Endothelial cell (in vitro differentiated cells): ENCODE measurements at regions not wholly inside any gene's neighbourhood (a gene's known extent, or its start where the extent isn't known, plus 50 kb on each side); places are given as distances from the start of the nearest gene placed in this dataset.

ENCODE experiments used
- DNase-seq: peaks from one replicate; pipeline ENCODE4 v3.0.0; 2021; ENCODE audit warnings: low spot score
- H3K27ac Mint-ChIP-seq: one replicate; pipeline ENCODE4 v1.8.0; 2021; ENCODE audit warnings: mixed read lengths, inconsistent platforms; ENCODE audit not compliant: unreplicated experiment
- H3K27me3 Mint-ChIP-seq: one replicate; pipeline ENCODE4 v1.8.0; 2021; ENCODE audit warnings: mild to moderate bottlenecking, moderate library complexity, mixed read lengths, inconsistent platforms; ENCODE audit not compliant: unreplicated experiment
- H3K36me3 Mint-ChIP-seq: one replicate; pipeline ENCODE4 v1.8.0; 2021; ENCODE audit warnings: mild to moderate bottlenecking, low read depth, mixed read lengths, inconsistent platforms; ENCODE audit not compliant: unreplicated experiment
- H3K4me1 Mint-ChIP-seq: one replicate; pipeline ENCODE4 v1.8.0; 2021; ENCODE audit warnings: mild to moderate bottlenecking, mixed read lengths, inconsistent platforms; ENCODE audit not compliant: unreplicated experiment
- H3K4me3 Mint-ChIP-seq: one replicate; pipeline ENCODE4 v1.8.0; 2021; ENCODE audit warnings: mild to moderate bottlenecking, mixed read lengths, inconsistent platforms; ENCODE audit not compliant: unreplicated experiment
- H3K9me3 Mint-ChIP-seq: one replicate; pipeline ENCODE4 v1.8.0; 2021; ENCODE audit warnings: mixed read lengths, inconsistent platforms; ENCODE audit not compliant: unreplicated experiment
- TF ChIP-seq, protein P1 (sequence below): fragments of 200-600 bp; sonication (generic); IDR thresholded peaks from one replicate; pipeline ENCODE4 v1.5.0; 2021; ENCODE audit warnings: antibody characterized with exemption; ENCODE audit not compliant: unreplicated experiment

DNA sequence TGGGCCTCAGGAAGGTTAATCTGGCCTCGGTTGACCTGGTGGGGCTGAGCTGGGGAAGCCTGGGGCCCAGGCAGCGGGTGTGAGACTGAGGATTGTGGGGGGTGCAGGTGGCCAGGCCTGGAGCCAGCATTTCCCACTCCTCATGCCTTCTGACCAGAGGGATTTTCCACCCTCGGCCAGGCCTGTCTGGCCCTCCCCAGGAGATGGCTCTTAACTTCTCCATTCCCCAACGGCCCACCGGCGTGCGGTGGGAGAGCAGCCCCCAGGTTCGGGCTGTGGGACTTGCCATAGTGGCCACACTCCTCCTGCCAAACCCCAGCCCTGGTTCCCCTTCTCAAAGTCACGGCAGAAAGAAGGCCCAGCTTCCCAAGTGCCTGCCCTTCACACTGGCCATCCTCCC is 126.5 kb upstream of the RUNX3 start:
- Mint-ChIP-seq H3K4me3 (no peak overlapping the region), H3K27ac (no peak overlapping the region), H3K36me3 (no peaks in the 10 kb centered on the region), H3K9me3 (no peaks in the 10 kb centered on the region), H3K27me3 (peaks cover 4% of the 10 kb centered on the region), H3K4me1 (peaks cover 22% of the 10 kb centered on the region)
- TF ChIP-seq, protein P1, sequence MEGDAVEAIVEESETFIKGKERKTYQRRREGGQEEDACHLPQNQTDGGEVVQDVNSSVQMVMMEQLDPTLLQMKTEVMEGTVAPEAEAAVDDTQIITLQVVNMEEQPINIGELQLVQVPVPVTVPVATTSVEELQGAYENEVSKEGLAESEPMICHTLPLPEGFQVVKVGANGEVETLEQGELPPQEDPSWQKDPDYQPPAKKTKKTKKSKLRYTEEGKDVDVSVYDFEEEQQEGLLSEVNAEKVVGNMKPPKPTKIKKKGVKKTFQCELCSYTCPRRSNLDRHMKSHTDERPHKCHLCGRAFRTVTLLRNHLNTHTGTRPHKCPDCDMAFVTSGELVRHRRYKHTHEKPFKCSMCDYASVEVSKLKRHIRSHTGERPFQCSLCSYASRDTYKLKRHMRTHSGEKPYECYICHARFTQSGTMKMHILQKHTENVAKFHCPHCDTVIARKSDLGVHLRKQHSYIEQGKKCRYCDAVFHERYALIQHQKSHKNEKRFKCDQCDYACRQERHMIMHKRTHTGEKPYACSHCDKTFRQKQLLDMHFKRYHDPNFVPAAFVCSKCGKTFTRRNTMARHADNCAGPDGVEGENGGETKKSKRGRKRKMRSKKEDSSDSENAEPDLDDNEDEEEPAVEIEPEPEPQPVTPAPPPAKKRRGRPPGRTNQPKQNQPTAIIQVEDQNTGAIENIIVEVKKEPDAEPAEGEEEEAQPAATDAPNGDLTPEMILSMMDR: no peak
- no peak for DNase-seq

DNA sequence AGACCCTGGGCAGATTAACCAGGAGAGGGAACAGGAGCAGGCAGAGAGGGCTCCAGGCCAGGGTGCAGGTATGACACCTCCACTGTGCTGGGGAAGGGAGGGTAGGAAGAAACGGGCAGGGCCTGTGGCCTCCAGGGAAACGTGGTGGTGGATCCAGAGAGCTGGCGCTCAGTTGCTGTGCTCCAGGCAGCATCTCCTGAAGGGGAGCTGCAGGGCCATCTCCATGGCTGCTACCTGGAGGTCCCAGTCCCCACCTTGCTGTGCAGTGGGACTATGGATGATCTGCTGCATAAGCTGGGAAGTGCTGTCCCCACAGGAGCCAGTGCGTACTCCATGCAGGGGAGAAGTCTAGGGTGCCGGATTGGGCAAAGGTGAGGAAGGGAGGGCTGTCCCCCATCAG is 125.9 kb upstream of the RUNX3 start:
- Mint-ChIP-seq H3K36me3 (no peaks in the 10 kb centered on the region), H3K4me3 (no peak overlapping the region), H3K9me3 (no peaks in the 10 kb centered on the region), H3K27ac (no peak overlapping the region), H3K27me3 (peaks cover 4% of the 10 kb centered on the region), H3K4me1 (peaks cover 23% of the 10 kb centered on the region)
- no peak for DNase-seq
- TF ChIP-seq, protein P1: no peak

DNA sequence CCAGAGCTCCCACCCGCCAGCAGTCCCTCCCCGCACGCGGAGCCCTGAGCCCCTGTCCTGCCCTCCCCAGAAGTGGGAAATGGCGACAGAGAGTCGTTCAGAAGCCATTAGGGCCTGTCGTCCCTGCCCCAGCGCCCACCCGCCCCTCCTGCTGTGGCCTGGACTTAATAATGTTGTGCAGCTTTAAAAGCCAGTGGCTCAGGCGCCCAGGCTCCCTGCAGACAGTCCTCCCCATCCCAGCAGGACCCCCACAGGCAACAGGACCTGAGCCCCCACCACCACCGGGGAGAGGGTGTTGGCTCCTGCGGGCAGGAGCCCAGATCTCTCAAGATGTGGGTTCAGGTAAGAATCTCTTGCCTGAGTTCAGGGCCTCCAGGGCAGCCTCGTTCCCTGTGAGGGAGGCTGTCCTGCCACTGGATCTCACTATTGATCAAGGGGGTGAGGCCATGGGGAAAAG is 125.3 kb upstream of the RUNX3 start:
- peaks cover 28% of the 10 kb centered on the region for H3K4me1 Mint-ChIP-seq
- no peak for DNase-seq
- no peak overlapping the region for H3K4me3 Mint-ChIP-seq
- peaks cover 4% of the 10 kb centered on the region for H3K27me3 Mint-ChIP-seq
- no peaks in the 10 kb centered on the region for H3K36me3 Mint-ChIP-seq
- no peak overlapping the region for H3K27ac Mint-ChIP-seq
- no peaks in the 10 kb centered on the region for H3K9me3 Mint-ChIP-seq
- TF ChIP-seq, protein P1: no peak

DNA sequence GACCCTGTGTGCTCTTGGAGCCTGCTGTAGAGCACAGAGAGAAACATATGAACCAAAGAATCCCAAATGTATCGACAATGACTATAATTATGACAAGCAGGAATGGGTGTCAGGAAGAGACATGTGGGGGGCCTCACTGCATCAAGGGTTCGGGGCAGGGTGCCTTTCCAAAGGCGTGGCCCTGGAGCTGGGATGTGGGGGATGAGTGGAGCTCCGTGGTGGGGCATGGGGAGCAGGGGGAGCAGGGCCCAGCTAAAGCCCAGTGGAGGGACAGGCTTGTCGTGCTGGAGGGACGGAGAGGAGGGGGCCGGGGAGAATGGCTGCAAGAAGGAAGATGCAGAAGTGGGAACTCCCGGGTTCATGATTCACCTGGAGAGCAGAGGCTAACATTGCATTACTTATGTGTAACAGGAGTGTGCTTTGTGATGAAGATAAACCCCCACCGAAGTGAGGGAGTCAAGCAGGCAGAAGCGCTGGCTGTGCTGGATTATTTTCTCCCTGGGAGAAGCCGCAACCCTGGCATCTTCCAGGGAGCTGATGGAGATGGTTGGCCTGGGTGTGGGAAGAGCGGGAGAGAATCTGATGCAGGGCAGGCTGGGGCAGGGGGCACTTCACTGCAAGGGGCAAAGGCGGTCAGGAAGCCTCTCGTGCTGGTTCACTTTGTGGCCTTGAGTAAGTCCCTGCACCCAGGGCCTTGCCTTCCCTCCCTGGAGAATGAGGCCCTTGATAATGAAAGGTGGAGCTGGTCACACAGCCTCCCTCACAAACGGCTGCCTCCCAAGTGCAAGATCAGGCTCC is 124.6 kb upstream of the RUNX3 start:
- Mint-ChIP-seq H3K4me3 (no peak overlapping the region), H3K27me3 (peaks cover 5% of the 10 kb centered on the region), H3K4me1 (peaks cover 29% of the 10 kb centered on the region), H3K27ac (no peak overlapping the region), H3K36me3 (no peaks in the 10 kb centered on the region), H3K9me3 (no peaks in the 10 kb centered on the region)
- TF ChIP-seq, protein P1: no peak
- DNase-seq: no peak

DNA sequence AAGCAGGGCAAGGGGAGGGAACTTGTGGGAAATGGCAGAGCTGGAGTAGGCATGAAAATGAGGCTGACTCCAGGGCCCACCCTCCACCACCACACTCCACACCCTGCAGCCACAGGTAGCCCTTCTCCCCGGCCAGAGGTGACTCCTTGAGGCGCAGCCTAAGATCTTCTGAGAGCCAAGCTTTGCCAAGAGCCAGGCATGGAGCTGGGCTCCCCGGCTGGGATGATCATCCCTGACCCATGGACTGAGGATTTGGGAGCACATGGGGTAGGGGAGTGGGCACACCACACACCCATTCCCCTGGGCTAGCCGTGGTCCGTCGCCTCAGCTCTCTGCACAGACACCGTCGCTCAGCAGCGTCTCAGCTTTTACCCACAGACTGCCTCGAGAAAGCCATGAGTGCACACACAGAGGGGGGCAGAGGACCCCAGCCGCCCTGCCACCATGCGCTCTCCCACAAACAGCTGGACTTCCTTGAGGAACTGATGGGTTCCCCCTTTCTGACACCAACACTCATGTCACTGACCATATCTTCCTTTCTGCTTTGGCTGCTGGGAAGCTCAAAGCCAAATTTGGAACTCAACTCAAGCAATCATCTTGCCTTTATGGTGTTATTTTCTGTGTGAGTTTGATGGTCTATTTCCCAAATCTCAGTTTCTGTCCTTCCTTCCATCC is 123.6 kb upstream of the RUNX3 start:
- no peaks in the 10 kb centered on the region for H3K9me3 Mint-ChIP-seq
- TF ChIP-seq, protein P1: no peak
- no peak for DNase-seq
- H3K36me3 Mint-ChIP-seq: no peaks in the 10 kb centered on the region
- H3K27me3 Mint-ChIP-seq: peaks cover 5% of the 10 kb centered on the region
- H3K4me1 Mint-ChIP-seq: peaks cover 31% of the 10 kb centered on the region
- no peak overlapping the region for H3K4me3 Mint-ChIP-seq
- H3K27ac Mint-ChIP-seq: no peak overlapping the region
